GM12875 (cell line): ENCODE measurements at regions not wholly inside any gene's neighbourhood (a gene's known extent, or its start where the extent isn't known, plus 50 kb on each side); places are given as distances from the start of the nearest gene placed in this dataset.

ENCODE experiments used
- H3K4me3 ChIP-seq: one replicate; pipeline ENCODE4 v1.5.1; 2011; ENCODE audit warnings: low read depth, low read length, control low read depth
- TF ChIP-seq, protein P1 (sequence below): IDR thresholded peaks from 2 replicates; pipeline ENCODE4 v1.5.1; 2011; ENCODE audit warnings: low read depth, mild to moderate bottlenecking, control low read depth, inconsistent platforms, low read length, moderate library complexity, borderline replicate concordance; ENCODE audit not compliant: insufficient read depth

DNA sequence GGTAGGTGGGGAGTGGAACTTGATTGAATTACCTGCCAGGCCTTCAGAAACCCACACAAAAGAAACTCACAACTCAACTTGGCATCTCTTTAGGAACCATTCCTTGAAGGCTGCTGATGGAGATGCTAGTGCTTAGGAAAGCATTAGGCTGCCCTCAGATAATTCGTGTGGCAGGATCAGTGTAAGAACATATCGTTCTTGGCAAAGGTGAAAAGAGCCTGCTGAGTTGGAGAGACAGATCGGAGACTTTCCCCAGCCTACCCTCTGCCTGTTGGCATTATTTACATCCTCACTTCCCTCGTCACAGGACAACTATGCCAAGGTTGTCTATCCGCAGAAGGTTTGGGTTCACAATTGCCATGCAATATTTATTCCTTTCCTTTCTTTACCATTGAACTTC is 120.0 kb upstream of the HS3ST3A1 start:
- TF ChIP-seq, protein P1, sequence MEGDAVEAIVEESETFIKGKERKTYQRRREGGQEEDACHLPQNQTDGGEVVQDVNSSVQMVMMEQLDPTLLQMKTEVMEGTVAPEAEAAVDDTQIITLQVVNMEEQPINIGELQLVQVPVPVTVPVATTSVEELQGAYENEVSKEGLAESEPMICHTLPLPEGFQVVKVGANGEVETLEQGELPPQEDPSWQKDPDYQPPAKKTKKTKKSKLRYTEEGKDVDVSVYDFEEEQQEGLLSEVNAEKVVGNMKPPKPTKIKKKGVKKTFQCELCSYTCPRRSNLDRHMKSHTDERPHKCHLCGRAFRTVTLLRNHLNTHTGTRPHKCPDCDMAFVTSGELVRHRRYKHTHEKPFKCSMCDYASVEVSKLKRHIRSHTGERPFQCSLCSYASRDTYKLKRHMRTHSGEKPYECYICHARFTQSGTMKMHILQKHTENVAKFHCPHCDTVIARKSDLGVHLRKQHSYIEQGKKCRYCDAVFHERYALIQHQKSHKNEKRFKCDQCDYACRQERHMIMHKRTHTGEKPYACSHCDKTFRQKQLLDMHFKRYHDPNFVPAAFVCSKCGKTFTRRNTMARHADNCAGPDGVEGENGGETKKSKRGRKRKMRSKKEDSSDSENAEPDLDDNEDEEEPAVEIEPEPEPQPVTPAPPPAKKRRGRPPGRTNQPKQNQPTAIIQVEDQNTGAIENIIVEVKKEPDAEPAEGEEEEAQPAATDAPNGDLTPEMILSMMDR: no peak
- no peak overlapping the region for H3K4me3 ChIP-seq

DNA sequence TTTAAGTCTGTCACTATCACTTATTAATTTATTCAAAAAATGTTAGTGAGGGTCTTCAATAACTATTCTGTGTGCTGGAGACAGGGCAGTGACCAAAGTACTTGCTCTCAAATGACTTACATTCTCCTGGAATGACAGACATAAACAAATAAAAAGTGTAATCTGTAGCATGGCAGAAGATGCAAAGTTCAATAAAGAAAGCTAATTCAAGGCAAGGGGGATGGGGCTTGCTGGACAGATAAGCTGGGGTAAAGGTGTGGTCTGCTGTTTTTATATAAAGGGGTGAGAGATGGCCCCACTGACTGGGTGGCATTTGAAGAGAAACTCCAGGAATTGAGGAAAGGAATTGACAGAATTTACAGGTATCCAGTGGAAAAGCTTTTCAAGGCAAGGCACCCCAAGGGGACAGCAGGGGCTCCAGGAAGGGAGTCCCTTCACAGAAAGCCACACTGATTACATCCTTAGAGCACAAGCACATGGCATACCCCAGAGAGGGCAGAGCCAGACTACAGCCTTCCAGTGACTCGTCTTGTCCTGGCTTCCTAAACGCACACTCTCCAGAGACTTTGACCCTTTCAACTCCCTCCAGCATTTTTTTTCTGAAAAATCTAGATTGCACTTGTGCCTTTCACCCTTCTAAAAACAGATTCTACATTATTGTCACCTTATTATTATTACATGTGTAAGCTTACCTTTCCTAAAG is 123.7 kb upstream of the HS3ST3A1 start:
- no peak overlapping the region for H3K4me3 ChIP-seq

GRCh38 chr17:13727441-13728171 is 125.9 kb upstream of the HS3ST3A1 start:
- H3K4me3 ChIP-seq: no peak overlapping the region
- TF ChIP-seq, protein P1: no peak

More for the DNA sequence above, 123.7 kb upstream of the HS3ST3A1 start:
- TF ChIP-seq, protein P1: no peak

- no peak overlapping the region for H3K4me3 ChIP-seq
- TF ChIP-seq, protein P1: no peak
Measured at GRCh38 chr17:13728781-13729180, 127.1 kb upstream of the HS3ST3A1 start.

GRCh38 chr17:13729466-13730134 is 127.9 kb upstream of the HS3ST3A1 start:
- TF ChIP-seq, protein P1: no peak
- no peak overlapping the region for H3K4me3 ChIP-seq

DNA sequence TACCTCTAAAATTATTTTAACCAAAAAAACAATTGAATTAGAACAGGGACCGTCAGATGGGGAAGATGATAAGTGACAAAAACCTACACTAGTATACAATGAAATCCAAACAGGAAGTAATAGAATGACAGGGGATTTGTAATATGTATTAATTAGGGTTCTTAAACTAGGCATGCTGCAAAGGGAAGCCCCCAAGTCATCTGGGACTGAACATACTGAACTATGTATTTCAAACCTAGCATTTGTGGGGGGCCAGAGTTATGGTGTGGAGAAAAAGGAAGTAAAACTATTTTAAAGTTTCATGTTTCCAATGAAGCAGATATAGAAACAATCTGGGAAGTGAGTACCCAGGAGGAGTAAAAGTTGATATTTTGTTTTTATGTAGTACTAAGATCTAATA is 133.2 kb upstream of the HS3ST3A1 start:
- TF ChIP-seq, protein P1: no peak
- H3K4me3 ChIP-seq: no peak overlapping the region

DNA sequence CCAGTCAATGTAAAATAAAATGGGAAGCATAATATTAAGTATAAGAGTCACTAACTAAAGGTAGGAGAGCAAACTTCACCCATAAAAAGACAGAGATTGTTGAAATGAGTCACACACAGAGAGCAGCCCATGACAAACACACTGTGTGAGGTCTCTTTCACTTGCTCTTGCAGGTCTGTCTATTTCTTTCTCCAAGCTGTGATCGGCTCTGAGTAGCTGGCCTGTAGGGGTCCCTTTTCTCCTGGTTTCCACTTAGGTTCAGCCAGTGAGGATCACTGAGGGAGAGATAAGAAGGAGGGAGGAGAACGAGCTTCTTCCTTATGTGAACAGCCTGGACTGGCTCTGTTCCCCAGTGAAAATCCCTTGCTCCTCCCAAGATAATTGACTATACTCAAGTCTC is 133.7 kb upstream of the HS3ST3A1 start:
- TF ChIP-seq, protein P1: no peak
- H3K4me3 ChIP-seq: no peak overlapping the region
